ENCODE measurements at regions not wholly inside any gene's neighbourhood (a gene's known extent, or its start where the extent isn't known, plus 50 kb on each side); places are given as distances from the start of the nearest gene placed in this dataset.

- DNase-seq: no peak
Measured at GRCh38 chr6:44776344-44776743, 388.8 kb downstream of the CDC5L start.

GRCh38 chr6:44778513-44778912 is 391.0 kb downstream of the CDC5L start:
- no peak for DNase-seq

All from NCI-H146 (cell line).